ENCODE measurements at regions not wholly inside any gene's neighbourhood (a gene's known extent, or its start where the extent isn't known, plus 50 kb on each side); places are given as distances from the start of the nearest gene placed in this dataset.

DNA sequence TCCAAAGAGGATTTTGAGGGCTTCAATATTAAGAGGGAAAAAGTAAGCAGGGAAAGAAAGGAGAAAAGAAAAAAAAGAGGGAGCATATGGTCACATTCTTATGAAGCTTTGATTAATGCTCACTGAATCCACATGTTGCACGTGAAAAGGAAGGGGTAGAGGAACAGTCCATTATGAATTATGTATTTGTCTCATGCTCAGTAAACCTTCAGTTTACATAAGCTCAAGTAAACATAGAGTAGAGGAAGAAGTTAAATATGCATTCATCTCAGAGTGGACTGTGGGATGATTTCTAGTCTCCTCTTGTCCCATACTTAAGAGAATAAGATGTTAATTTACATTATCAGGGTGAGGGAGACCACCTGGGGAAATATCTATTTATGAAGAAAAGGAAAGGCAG lies 334.5 kb downstream of the IPO8 start:
- Histone ChIP-seq H3K27ac (ENCODE audit: low read depth, low read length) (no peak overlapping the region), H2AFZ (ENCODE audit: low read length, unreplicated experiment) (no peak overlapping the region)

DNA sequence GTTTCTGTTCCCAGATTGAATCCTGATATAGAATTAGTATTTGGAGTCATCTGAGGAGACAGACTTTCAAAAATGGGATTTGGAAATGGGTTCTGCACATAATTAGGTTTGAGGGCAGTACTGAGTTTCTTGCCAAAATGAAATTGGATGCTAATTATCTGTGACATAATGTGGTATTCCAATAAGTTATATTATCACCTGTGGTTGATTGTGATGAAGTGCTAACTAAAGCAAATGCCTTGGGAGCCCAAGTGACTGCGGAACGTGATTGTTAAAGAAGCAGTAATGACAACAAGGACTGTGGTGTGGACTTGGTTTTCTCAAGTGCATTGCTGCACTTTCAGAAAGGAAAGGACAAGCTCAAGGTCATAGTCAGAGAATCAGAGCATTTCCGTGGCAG lies 337.0 kb downstream of the IPO8 start:
- H3K4me1 ChIP-seq (ENCODE audit: control insufficient read depth, insufficient read depth, low read length, unreplicated experiment) = no peaks in the 10 kb centered on the region
- H3K27ac ChIP-seq (ENCODE audit: low read depth, low read length) = no peak overlapping the region
- H3K27me3 ChIP-seq (ENCODE audit: insufficient read depth, low read length) = no peaks in the 10 kb centered on the region
- no peak overlapping the region for H3K4me3 ChIP-seq (ENCODE audit: low read depth, low read length)
- H2AFZ ChIP-seq (ENCODE audit: low read length, unreplicated experiment) = no peak overlapping the region
- H3K79me2 ChIP-seq (ENCODE audit: control insufficient read depth, insufficient read depth, low read length, unreplicated experiment) = no peaks in the 10 kb centered on the region
- no peaks in the 10 kb centered on the region for H3K36me3 ChIP-seq (ENCODE audit: insufficient read depth, low read length)

More for the DNA sequence above, 334.5 kb downstream of the IPO8 start:
- Histone ChIP-seq H3K36me3 (ENCODE audit: insufficient read depth, low read length) (no peaks in the 10 kb centered on the region), H3K27me3 (ENCODE audit: insufficient read depth, low read length) (no peaks in the 10 kb centered on the region), H3K79me2 (ENCODE audit: control insufficient read depth, insufficient read depth, low read length, unreplicated experiment) (no peaks in the 10 kb centered on the region), H3K4me3 (ENCODE audit: low read depth, low read length) (no peak overlapping the region), H3K4me1 (ENCODE audit: control insufficient read depth, insufficient read depth, low read length, unreplicated experiment) (no peaks in the 10 kb centered on the region)

DNA sequence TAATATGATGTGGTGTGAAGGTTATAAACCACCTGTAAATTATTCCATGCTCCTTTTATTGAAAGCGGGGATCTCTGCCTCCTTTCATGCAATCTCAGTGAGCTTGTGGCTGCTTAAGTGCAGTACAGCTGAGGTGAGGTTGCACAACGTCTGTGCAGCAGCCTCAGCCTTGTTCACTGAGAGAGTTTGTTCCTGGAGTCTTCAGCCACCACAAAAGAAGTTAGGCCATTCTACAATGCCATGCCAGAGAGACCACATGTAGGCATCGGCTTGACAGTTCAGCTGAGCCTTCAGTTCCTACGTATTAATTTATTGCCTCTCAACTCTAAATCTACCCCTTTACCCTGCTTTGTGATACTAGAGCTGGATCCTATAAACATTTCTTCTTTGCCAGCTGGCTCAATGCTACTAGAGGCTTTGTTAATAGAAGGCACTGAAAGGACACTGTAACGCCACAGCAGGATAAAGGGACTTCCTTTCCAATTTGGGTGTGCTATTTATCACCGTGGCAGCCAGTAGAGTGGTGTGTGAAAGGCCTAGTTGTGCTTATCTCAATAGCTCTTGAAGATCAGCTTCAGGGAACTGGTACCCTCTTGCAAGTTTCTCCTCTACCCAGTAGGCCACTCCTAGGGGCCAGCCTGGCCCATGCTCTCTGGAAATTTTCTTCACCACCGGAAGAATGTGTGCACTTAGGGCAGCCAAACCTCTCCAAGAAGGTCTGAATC lies 337.7 kb downstream of the IPO8 start:
- no peak overlapping the region for H3K27ac ChIP-seq (ENCODE audit: low read depth, low read length)
- no peaks in the 10 kb centered on the region for H3K4me1 ChIP-seq (ENCODE audit: control insufficient read depth, insufficient read depth, low read length, unreplicated experiment)
- no peak overlapping the region for H3K4me3 ChIP-seq (ENCODE audit: low read depth, low read length)
- H3K27me3 ChIP-seq (ENCODE audit: insufficient read depth, low read length) = no peaks in the 10 kb centered on the region
- H2AFZ ChIP-seq (ENCODE audit: low read length, unreplicated experiment) = no peak overlapping the region
- H3K79me2 ChIP-seq (ENCODE audit: control insufficient read depth, insufficient read depth, low read length, unreplicated experiment) = no peaks in the 10 kb centered on the region
- no peaks in the 10 kb centered on the region for H3K36me3 ChIP-seq (ENCODE audit: insufficient read depth, low read length)

DNA sequence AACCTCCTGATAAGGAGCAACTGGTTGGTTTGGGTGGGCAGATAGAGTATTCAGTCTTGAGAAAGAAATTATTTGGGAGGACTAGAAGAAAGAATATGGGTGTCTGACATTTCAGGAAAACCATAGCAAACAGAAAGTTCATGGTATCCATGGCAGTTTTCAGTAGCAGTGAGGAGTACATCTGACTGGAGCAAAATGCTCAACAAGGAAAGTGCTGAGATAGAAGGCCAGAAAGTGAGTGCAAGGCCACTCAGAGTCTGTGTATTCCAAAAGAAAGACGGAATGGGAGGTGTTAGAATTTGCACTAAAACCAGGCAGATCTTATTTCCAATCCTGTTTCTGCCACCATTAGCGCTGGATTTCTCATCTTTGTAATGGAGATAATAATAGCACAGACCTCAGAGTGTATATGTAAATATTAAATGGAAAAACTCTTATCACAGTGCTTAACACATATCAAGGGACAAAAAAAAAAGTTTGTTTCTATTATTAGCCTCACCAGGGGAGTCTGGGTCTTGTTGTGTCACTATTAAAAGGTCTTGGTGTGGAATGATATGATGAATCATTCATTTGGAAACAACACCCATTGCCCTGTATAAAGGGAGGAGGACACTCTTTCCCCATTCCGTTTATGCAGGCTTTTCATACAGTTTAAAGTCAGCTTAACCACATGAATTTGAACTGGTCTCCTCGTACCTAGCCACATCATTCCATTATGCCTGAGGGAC lies 349.8 kb downstream of the IPO8 start:
- H3K27me3 ChIP-seq (ENCODE audit: insufficient read depth, low read length) = no peaks in the 10 kb centered on the region
- H3K79me2 ChIP-seq (ENCODE audit: control insufficient read depth, insufficient read depth, low read length, unreplicated experiment) = no peaks in the 10 kb centered on the region
- H3K4me3 ChIP-seq (ENCODE audit: low read depth, low read length) = no peak overlapping the region
- H3K27ac ChIP-seq (ENCODE audit: low read depth, low read length) = no peak overlapping the region
- no peaks in the 10 kb centered on the region for H3K4me1 ChIP-seq (ENCODE audit: control insufficient read depth, insufficient read depth, low read length, unreplicated experiment)
- H3K36me3 ChIP-seq (ENCODE audit: insufficient read depth, low read length) = no peaks in the 10 kb centered on the region
- no peak overlapping the region for H2AFZ ChIP-seq (ENCODE audit: low read length, unreplicated experiment)

DNA sequence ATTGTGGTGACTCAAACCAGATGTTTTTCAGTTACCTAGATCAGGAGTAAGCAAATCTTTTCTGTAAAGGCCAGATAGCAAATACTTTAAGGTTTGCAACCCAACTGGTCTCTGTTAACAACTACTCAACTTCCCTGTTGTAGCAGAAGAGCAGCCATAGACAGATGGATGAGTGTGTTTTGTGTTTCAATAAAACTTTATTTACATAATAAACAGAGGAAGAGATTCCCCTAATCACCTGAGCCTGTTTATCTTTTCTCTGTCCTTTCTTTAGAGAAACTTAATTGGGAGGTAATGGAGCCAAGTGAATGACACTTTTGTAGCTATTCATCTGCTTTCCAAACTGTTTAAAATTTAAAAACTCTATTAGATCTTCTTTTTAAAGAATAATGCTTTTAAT lies 365.1 kb downstream of the IPO8 start:
- H2AFZ ChIP-seq (ENCODE audit: low read length, unreplicated experiment) = no peak overlapping the region
- H3K79me2 ChIP-seq (ENCODE audit: control insufficient read depth, insufficient read depth, low read length, unreplicated experiment) = no peaks in the 10 kb centered on the region
- no peaks in the 10 kb centered on the region for H3K4me1 ChIP-seq (ENCODE audit: control insufficient read depth, insufficient read depth, low read length, unreplicated experiment)
- H3K27me3 ChIP-seq (ENCODE audit: insufficient read depth, low read length) = peaks cover 9% of the 10 kb centered on the region; the same call in 1 of the 2 replicates
- no peak overlapping the region for H3K4me3 ChIP-seq (ENCODE audit: low read depth, low read length)
- H3K36me3 ChIP-seq (ENCODE audit: insufficient read depth, low read length) = no peaks in the 10 kb centered on the region
- H3K27ac ChIP-seq (ENCODE audit: low read depth, low read length) = no peak overlapping the region

GRCh38 chr12:30329281-30329680 lies 366.4 kb downstream of the IPO8 start:
- Histone ChIP-seq H3K79me2 (ENCODE audit: control insufficient read depth, insufficient read depth, low read length, unreplicated experiment) (no peaks in the 10 kb centered on the region), H3K27me3 (ENCODE audit: insufficient read depth, low read length) (peaks cover 9% of the 10 kb centered on the region; the same call in 1 of the 2 replicates), H3K4me1 (ENCODE audit: control insufficient read depth, insufficient read depth, low read length, unreplicated experiment) (no peaks in the 10 kb centered on the region), H3K27ac (ENCODE audit: low read depth, low read length) (no peak overlapping the region), H3K4me3 (ENCODE audit: low read depth, low read length) (no peak overlapping the region), H2AFZ (ENCODE audit: low read length, unreplicated experiment) (no peak overlapping the region), H3K36me3 (ENCODE audit: insufficient read depth, low read length) (no peaks in the 10 kb centered on the region)

GRCh38 chr12:30323008-30323407 lies 372.7 kb downstream of the IPO8 start:
- Histone ChIP-seq H3K27ac (ENCODE audit: low read depth, low read length) (no peak overlapping the region), H3K79me2 (ENCODE audit: control insufficient read depth, insufficient read depth, low read length, unreplicated experiment) (no peaks in the 10 kb centered on the region), H3K27me3 (ENCODE audit: insufficient read depth, low read length) (peaks cover 11% of the 10 kb centered on the region; the same call in 1 of the 2 replicates), H3K4me3 (ENCODE audit: low read depth, low read length) (no peak overlapping the region), H3K36me3 (ENCODE audit: insufficient read depth, low read length) (no peaks in the 10 kb centered on the region), H2AFZ (ENCODE audit: low read length, unreplicated experiment) (no peak overlapping the region), H3K4me1 (ENCODE audit: control insufficient read depth, insufficient read depth, low read length, unreplicated experiment) (no peaks in the 10 kb centered on the region)

- no peak overlapping the region for H3K27ac ChIP-seq (ENCODE audit: low read depth, low read length)
- H2AFZ ChIP-seq (ENCODE audit: low read length, unreplicated experiment) = no peak overlapping the region
- no peaks in the 10 kb centered on the region for H3K36me3 ChIP-seq (ENCODE audit: insufficient read depth, low read length)
- H3K79me2 ChIP-seq (ENCODE audit: control insufficient read depth, insufficient read depth, low read length, unreplicated experiment) = no peaks in the 10 kb centered on the region
- peaks cover 11% of the 10 kb centered on the region; the same call in 1 of the 2 replicates for H3K27me3 ChIP-seq (ENCODE audit: insufficient read depth, low read length)
- H3K4me3 ChIP-seq (ENCODE audit: low read depth, low read length) = no peak overlapping the region
- H3K4me1 ChIP-seq (ENCODE audit: control insufficient read depth, insufficient read depth, low read length, unreplicated experiment) = no peaks in the 10 kb centered on the region
Observed at GRCh38 chr12:30320561-30320960, 375.1 kb downstream of the IPO8 start.

DNA sequence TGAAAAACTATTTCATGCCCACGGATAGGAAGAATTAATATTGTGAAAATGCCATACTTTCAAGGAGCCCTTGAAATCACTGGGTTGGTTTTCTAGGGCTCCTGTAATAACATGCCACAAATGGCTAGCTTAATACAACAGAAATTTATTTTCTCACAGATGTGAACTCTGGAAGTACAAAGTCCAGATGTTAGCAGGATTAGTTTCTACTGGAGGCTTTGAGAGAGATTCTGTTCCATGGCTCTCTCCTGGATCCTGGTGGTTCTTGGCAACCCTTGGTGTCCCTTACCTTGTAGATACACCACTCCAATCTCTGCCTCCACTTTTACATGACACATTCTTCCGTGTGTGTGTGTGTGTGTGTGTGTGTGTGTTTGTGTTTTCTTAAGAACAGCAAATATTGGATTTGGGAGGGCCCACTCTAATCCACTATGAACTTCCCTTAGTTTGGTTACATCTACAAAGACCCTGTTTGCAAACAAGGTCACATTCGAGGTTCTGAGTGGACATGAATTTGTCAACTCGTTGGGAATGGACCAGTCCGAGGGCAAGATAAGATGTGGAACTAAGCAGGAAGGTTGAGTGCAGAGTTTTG lies 381.1 kb downstream of the IPO8 start:
- Histone ChIP-seq H3K36me3 (ENCODE audit: insufficient read depth, low read length) (no peaks in the 10 kb centered on the region), H3K4me1 (ENCODE audit: control insufficient read depth, insufficient read depth, low read length, unreplicated experiment) (no peaks in the 10 kb centered on the region), H3K4me3 (ENCODE audit: low read depth, low read length) (no peak overlapping the region), H3K79me2 (ENCODE audit: control insufficient read depth, insufficient read depth, low read length, unreplicated experiment) (no peaks in the 10 kb centered on the region), H2AFZ (ENCODE audit: low read length, unreplicated experiment) (no peak overlapping the region), H3K27ac (ENCODE audit: low read depth, low read length) (no peak overlapping the region), H3K27me3 (ENCODE audit: insufficient read depth, low read length) (peaks cover 25% of the 10 kb centered on the region; the same call in 1 of the 2 replicates)

GRCh38 chr12:30308010-30308717 lies 387.5 kb downstream of the IPO8 start:
- peaks cover 13% of the 10 kb centered on the region; the same call in 1 of the 2 replicates for H3K27me3 ChIP-seq (ENCODE audit: insufficient read depth, low read length)
- H2AFZ ChIP-seq (ENCODE audit: low read length, unreplicated experiment) = no peak overlapping the region
- no peak overlapping the region for H3K27ac ChIP-seq (ENCODE audit: low read depth, low read length)
- no peaks in the 10 kb centered on the region for H3K36me3 ChIP-seq (ENCODE audit: insufficient read depth, low read length)
- no peaks in the 10 kb centered on the region for H3K4me1 ChIP-seq (ENCODE audit: control insufficient read depth, insufficient read depth, low read length, unreplicated experiment)
- no peak overlapping the region for H3K4me3 ChIP-seq (ENCODE audit: low read depth, low read length)
- H3K79me2 ChIP-seq (ENCODE audit: control insufficient read depth, insufficient read depth, low read length, unreplicated experiment) = no peaks in the 10 kb centered on the region

Data from ACC112 (cell line).